H1 (cell line): ENCODE measurements at regions not wholly inside any gene's neighbourhood (a gene's known extent, or its start where the extent isn't known, plus 50 kb on each side); places are given as distances from the start of the nearest gene placed in this dataset.

ENCODE experiments used
- BRCA1 ChIP-seq: IDR thresholded peaks from 2 replicates; pipeline ENCODE4 v1.6.1; 2012; ENCODE audit warnings: low read depth, low read length, improper control_type of control experiment
- EZH2 ChIP-seq: fragments of 200-600 bp; sonication (generic); IDR thresholded peaks from 2 replicates; pipeline ENCODE4 v1.7.1; 2012; ENCODE audit warnings: low read depth, mild to moderate bottlenecking, moderate library complexity, low read length, inconsistent platforms; ENCODE audit not compliant: severe bottlenecking
- JUND ChIP-seq: IDR thresholded peaks from 2 replicates; pipeline ENCODE4 v1.6.1; 2011; ENCODE audit warnings: mild to moderate bottlenecking, improper control_type of control experiment, low read length
- KDM1A ChIP-seq: fragments of 200-600, 300-600 bp; sonication (generic); IDR thresholded peaks from 2 replicates; pipeline ENCODE4 v1.7.1; 2016; ENCODE audit warnings: mild to moderate bottlenecking, low read length, borderline replicate concordance
- POLR2AphosphoS5 ChIP-seq: IDR thresholded peaks from 2 replicates; pipeline ENCODE4 v1.6.1; 2011; ENCODE audit warnings: low read depth, low read length
- SP2 ChIP-seq: IDR thresholded peaks from 2 replicates; pipeline ENCODE4 v1.6.1; 2012; ENCODE audit warnings: mild to moderate bottlenecking, low read length, inconsistent platforms
- TAF7 ChIP-seq: optimal IDR thresholded peaks from 2 replicates; pipeline ENCODE3; 2011; ENCODE audit warnings: low read depth, mild to moderate bottlenecking, inconsistent platforms, low read length, moderate library complexity, borderline replicate concordance
- TBP ChIP-seq: IDR thresholded peaks from 2 replicates; pipeline ENCODE4 v1.6.1; 2011; ENCODE audit warnings: low read depth, low read length, improper control_type of control experiment
- TF ChIP-seq, protein P1 (sequence below), 3 experiments: IDR thresholded peaks; 1 replicate in 2 of 3; 2 replicates in 1 of 3; pipeline versions ENCODE4 v1.5.1 to v1.6.1; 2011; ENCODE audit warnings: low read length in 3 of 3, mild to moderate bottlenecking in 3 of 3, inconsistent platforms in 2 of 3, low read depth in 1 of 3, moderate library complexity in 1 of 3; ENCODE audit not compliant: insufficient read depth in 1 of 3; ENCODE audit errors: control extremely low read depth in 1 of 3
- TF ChIP-seq, protein P2 (sequence below): IDR thresholded peaks from 2 replicates; pipeline ENCODE4 v1.6.1; 2012; ENCODE audit warnings: inconsistent platforms
- TF ChIP-seq, protein P3 (sequence below): IDR thresholded peaks from 2 replicates; pipeline ENCODE4 v1.6.1; 2011; ENCODE audit warnings: low read depth, mild to moderate bottlenecking, low read length; ENCODE audit not compliant: insufficient read depth
- TF ChIP-seq, protein P4 (sequence below): IDR thresholded peaks from 2 replicates; pipeline ENCODE4 v1.6.1; 2012; ENCODE audit warnings: low read length, inconsistent platforms

DNA sequence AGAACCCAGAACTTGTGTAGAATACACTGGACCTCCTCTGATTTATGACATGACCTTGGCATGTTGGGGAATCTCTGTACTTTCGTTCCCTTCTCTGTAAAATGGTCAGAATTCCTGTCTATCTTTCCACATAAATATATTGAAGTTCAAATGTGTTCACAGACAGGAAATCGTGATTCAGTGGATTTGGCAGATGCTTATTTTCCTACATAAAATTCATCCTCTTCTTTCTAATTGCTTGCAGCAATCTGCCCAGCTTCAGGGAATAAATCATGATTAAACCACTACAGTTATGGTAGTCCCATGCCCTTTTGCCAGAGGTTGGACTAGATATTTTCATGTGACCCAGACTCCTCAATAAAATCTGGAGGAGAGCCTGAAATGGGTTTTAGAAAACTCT, 52.1 kb upstream of the ARL15 start:
- TF ChIP-seq, protein P1, sequence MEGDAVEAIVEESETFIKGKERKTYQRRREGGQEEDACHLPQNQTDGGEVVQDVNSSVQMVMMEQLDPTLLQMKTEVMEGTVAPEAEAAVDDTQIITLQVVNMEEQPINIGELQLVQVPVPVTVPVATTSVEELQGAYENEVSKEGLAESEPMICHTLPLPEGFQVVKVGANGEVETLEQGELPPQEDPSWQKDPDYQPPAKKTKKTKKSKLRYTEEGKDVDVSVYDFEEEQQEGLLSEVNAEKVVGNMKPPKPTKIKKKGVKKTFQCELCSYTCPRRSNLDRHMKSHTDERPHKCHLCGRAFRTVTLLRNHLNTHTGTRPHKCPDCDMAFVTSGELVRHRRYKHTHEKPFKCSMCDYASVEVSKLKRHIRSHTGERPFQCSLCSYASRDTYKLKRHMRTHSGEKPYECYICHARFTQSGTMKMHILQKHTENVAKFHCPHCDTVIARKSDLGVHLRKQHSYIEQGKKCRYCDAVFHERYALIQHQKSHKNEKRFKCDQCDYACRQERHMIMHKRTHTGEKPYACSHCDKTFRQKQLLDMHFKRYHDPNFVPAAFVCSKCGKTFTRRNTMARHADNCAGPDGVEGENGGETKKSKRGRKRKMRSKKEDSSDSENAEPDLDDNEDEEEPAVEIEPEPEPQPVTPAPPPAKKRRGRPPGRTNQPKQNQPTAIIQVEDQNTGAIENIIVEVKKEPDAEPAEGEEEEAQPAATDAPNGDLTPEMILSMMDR (IDR thresholded peaks at IDR 0.05; ENCODE audit: control extremely low read depth in 1 of 3, insufficient read depth in 1 of 3, low read depth in 1 of 3, low read length in 3 of 3): no peak
- no peak for TF ChIP-seq POLR2AphosphoS5
- no peak for TF ChIP-seq BRCA1
- TF ChIP-seq TAF7: no peak
- TF ChIP-seq, protein P2, sequence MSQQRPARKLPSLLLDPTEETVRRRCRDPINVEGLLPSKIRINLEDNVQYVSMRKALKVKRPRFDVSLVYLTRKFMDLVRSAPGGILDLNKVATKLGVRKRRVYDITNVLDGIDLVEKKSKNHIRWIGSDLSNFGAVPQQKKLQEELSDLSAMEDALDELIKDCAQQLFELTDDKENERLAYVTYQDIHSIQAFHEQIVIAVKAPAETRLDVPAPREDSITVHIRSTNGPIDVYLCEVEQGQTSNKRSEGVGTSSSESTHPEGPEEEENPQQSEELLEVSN: no peak
- TF ChIP-seq, protein P3, sequence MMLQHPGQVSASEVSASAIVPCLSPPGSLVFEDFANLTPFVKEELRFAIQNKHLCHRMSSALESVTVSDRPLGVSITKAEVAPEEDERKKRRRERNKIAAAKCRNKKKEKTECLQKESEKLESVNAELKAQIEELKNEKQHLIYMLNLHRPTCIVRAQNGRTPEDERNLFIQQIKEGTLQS: no peak
- TF ChIP-seq TBP: no peak
- no peak for TF ChIP-seq SP2
- no peak for TF ChIP-seq KDM1A
- no peak for TF ChIP-seq EZH2
- no peak for TF ChIP-seq JUND
- TF ChIP-seq, protein P4, sequence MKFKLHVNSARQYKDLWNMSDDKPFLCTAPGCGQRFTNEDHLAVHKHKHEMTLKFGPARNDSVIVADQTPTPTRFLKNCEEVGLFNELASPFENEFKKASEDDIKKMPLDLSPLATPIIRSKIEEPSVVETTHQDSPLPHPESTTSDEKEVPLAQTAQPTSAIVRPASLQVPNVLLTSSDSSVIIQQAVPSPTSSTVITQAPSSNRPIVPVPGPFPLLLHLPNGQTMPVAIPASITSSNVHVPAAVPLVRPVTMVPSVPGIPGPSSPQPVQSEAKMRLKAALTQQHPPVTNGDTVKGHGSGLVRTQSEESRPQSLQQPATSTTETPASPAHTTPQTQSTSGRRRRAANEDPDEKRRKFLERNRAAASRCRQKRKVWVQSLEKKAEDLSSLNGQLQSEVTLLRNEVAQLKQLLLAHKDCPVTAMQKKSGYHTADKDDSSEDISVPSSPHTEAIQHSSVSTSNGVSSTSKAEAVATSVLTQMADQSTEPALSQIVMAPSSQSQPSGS: no peak
